Activated CD4-positive, alpha-beta T cell treated with anti-CD3 and anti-CD28 coated beads for 48 hours (primary cell): ENCODE measurements at regions not wholly inside any gene's neighbourhood (a gene's known extent, or its start where the extent isn't known, plus 50 kb on each side); places are given as distances from the start of the nearest gene placed in this dataset.
"Not testable (repeated sequence)": the region's sequence is repeated elsewhere in the genome, so short reads cannot be mapped to it uniquely, and the experiment has no call there.

Experiments
- DNase-seq: peaks from one replicate; pipeline ENCODE4 v3.0.0-alpha.2; 2020

DNA sequence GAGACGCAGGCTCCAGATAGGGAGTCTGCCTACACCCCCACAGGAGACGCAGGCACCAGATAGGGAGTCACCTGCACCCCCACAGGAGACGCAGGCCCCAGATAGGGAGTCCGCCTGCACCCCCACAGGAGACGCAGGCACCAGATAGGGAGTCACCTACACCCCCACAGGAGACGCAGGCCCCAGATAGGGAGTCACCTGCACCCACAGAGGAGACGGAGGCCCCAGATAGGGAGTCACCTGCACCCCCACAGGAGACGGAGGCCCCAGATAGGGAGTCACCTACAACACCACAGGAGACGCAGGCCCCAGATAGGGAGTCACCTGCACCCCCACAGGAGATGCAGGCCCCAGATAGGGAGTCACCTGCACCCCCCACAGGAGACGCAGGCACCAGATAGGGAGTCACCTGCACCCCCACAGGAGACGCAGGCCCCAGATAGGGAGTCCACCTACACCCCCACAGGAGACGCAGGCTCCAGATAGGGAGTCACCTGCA lies 77.2 kb upstream of the PPP2R2D start:
- DNase-seq = not testable (repeated sequence)

DNA sequence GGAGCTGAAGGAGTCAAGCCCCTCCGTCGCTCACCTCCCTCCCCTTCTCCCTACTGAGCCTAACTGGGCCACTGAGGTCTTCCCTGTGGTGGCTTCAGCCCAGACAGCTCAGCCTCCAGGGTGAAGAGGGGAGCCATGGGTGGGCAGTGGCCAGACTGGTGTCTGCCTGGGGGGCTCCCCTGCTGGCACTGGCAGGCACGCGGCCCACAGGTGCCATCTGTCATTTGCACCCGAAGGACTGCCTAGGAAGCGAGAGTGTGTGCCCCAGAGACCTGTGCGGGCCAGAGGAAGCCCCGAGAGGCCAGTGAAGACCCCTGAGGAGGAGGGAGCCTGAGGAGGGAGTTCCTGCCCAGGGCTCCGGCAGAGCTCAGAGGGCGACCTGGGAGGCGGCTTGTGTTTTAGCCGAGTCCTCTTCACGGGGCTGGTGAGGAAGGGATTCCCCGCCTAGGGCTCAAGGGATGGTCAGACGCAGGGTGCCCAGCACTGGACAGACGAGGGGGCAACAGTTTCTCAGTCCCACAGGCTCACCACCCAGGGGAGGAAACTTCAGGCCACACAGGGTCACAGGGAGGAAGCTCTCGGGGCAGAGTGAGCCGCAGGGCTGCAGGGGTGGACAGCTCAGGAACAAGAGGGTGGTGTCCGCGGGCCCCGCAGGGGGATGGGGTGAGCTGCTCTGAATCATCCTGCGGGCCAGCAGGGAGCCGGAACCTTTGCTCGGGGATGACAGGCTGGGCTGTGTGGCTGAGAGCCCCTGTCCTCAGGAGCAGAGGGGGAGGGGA lies 76.2 kb upstream of the PPP2R2D start:
- DNase-seq = no peak

DNA sequence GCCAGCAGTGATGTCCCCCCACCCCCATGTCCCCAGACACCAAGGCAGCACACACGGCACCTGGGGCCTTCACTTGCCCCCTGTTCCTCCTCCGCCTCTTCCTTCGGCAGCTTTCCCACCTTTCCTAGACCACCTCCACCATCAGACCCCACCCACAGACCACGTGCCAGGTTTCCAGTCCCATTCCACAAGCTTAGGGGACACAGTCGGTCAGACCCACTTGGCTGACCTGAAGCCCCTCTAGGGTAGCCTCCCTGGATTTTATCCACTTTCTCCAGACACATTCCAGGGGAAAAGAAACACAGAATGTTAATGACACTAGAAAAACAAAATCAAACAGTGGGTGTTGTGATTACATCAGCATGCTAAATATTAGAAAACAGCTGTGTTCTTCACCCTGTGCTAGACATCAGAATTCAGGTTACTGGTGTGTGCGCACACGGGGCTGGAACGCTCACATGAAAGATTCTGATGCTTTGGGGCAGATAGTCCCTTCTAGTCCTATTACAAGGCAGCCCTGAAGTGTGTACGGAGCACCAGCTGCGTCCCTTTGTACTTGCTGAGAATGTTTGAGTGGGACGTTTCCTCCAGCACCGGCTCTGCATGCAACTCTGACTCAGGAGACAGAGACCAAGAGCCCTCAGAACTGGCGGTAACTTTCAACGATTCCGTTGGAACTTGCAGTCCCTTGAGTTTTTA lies 75.5 kb upstream of the PPP2R2D start:
- no peak for DNase-seq

DNA sequence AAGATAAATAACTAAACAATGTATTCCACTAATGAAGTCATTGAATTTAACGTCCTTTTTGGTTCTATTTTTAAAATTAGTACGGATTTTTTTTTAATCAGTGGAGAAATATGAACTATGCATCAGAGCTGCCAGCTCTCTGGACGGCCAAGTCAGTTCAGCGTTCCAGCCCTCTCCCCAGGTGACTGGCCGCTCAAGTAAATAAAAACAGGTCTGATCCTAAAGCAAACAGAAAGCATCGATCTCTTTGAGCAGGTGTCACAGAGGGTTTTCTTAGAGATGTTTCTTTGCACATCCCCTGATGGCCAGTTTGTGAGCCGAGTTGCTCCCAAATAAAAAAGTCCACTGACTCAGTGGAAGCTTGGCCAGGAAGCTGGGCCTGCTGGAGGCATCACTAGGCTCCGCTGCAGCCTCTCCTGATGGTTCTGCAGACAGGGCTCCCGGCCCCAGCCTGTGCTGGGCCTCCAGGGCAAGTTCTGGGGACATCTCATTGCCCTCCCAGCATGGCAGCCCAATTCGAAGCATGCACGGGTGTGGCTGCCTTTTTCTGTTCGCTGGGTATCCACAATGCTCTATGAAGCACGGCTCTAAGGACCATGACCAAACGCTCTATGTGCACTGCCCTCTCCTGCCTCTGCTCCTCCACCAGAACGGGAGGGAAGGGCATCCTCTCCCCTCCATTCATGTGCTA lies 74.7 kb upstream of the PPP2R2D start:
- DNase-seq = no peak

DNA sequence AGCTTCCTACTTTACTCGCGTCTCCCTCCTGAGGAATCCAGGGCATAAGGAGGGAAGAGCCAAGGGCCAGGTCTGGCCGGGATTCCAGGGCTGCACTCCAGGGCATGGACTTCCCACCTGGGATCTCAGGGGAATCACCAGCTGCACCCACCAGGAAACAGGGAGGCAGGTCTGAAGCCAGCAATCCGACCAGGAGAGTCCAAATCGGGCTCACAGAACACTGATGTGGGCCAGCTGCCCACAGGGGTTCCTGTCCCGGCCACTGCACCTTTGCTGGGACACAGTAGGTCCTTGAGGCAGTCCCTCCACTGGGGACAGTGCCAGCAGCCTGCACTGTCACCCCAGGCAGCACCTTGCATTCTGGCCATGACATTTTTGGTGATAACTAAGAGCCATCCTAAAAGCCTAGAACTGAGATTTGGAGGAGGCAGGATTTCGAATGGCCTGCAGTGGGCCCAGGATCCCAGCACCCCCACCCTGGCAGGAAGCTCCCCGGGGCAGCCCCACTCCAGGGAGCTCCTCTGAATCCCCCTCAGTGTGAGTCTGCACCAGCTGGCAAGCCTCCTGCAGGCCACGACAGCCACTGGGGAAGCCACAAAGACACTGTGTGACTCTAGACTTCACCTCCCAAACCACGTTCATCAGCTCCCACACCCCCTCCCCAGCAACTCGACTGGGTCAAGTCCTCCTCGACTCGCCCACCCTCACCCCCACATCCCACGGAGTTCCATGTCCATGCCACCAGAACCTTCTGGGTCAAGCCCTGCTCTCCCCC lies 71.5 kb upstream of the PPP2R2D start:
- DNase-seq = no peak

DNA sequence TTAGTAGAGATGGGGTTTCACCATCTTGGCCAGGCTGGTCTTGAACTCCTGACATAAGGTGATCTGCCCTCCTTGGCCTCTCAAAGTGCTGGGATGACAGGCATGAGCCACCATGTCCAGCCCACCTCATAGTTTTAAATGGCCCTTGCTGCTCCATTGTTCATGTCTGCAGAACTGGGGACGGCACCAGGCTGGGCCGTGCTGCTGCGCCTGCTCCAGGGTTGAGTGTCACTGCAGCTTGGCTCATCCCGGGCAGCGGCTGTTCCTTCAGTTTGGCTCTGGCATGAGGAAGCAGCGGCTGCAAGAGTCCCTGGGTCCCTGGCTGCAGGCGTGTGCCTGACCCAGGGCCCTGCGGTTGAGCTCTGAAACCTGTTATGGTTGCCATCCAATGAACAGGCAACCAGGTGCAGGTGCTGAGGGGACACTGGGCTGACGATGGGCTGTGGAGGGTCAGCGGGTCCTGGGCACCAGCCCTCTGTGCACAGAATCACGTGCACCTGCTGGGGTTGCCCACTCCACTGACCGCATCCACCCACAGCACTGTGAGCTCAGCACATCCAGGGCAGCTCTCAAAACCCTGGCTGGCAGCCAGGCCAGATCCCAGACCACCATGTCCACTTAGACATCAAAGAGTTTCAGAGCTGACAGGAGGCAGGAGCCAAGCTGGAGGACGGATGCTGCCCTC lies 70.2 kb upstream of the PPP2R2D start:
- no peak for DNase-seq

DNA sequence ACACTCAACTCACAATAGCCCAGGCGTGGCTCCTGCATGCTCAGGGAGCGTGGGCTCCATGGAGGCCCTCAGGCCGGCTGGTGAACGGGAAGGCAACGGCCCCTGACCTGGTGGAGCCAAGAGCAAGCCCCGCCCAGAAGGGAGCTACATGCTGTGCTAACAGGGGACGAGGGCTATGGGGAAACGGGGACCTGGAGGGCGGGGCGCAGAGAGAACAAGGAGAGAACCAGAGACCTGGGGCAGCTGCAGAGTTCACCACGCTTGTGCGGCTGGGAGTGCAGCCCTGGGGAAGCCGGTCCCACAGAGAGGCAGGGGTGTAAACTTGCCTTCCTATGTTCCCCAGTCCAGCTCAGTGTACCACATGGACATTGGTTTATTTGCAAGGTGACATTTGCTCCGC lies 69.2 kb upstream of the PPP2R2D start:
- DNase-seq = no peak

DNA sequence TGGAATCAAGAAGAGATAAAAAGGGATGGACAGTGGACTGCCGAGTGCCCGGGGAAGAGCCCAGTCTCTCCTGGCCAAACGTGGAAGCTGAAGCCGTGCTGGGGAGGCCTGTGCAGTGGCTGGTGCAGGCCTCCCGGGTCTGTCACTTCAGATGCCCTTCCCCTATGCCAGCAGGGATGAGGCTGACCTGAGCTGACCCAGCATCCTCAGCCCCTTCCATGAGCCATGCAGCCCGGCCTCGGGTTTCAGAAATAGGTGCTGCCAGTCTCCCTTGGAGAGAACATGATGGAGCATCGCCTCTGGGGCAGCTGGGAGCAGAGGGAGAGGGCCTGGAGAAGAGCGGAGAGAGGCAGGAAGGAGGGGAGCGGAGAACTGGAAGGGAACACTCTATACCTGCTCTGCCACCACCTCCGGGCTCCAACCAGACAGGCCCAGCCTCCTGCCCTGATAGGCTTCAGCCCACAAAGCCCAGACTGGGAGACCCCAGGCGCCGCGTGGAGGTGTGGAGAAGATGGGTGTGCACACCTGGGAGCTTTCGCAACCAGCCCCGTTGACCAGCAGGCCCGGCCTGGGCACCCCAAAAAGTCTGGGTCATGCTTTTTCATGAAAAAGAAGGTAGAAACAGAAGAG lies 68.6 kb upstream of the PPP2R2D start:
- DNase-seq = no peak

DNA sequence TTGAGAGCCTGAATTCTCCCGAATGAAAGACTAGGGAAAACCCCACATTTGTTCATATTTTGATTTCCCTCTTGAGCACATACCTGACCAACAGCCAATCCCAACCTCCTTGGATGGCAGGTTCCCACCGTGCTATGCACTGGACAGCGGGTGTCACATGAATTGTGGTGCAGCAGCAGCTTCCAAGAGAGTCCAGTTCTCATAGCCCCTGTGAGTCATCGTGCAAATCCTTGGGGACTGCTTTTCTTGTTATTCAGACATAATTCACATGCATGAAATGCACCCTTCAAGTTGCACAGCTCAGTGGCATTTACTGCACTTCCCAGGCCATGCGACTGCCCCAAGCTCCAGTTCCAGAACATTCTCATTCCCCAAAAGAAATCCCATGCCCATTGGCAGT lies 67.8 kb upstream of the PPP2R2D start:
- DNase-seq = no peak

DNA sequence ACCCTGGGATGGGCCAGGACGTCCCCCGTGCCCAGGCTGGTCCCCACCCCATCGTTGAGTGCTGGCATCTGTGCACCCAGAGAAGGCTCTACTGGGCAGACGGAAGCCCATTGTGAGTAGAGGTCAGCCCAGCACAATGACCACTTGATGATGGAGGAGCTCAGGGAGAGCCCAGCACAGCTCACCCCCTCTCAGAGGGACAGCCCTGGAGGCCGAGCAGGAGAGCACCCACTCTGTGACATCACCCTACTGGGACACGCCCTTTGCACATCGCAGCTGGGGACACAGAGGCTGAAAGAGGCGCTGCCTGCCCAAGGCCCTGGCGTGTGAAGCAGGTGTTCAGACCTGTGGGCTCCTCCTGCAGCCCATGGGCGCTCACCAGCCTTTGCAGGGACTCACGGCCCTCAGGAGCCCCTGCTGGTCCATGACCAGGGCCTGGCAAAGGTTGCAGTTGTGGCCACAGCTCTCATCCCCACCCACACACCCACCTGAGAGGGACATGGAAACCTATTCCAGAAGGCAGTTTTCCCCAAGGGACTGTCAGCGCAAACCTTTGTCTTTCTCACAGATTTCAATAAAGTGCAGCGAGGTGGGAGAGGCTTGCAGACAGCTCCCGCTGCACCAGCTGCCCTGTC lies 67.2 kb upstream of the PPP2R2D start:
- no peak for DNase-seq

DNA sequence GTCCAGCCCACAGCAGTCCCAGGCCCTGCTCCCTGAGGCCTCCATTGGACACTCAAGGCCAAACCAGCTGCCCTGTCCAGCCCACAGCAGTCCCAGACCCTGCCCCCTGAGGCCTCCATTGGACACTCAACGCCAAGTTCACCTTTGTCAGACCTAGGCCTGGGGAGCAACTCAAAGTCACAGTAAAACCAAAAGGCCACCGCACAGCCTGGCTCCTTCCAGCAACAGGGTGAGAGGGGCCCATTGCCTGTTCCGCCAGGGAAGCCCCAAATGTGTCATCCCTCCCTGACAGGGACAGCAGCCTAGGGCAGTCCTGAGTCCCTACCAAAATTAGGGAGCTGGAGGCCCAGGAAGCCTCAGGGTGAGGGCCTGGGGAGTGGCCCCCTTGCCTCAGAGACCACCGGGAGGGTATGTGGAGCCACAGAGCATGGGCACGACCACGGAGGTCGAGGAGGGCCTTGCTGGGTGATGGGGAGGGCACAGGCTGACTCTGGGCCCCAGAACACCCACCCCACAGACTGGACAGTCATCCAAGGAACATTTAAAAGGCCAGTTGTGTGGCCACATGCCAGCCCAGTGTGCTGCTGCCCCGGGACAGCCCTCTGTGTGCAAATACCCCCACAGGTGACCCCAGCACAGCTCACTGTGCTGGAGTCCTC lies 66.5 kb upstream of the PPP2R2D start:
- DNase-seq = no peak

DNA sequence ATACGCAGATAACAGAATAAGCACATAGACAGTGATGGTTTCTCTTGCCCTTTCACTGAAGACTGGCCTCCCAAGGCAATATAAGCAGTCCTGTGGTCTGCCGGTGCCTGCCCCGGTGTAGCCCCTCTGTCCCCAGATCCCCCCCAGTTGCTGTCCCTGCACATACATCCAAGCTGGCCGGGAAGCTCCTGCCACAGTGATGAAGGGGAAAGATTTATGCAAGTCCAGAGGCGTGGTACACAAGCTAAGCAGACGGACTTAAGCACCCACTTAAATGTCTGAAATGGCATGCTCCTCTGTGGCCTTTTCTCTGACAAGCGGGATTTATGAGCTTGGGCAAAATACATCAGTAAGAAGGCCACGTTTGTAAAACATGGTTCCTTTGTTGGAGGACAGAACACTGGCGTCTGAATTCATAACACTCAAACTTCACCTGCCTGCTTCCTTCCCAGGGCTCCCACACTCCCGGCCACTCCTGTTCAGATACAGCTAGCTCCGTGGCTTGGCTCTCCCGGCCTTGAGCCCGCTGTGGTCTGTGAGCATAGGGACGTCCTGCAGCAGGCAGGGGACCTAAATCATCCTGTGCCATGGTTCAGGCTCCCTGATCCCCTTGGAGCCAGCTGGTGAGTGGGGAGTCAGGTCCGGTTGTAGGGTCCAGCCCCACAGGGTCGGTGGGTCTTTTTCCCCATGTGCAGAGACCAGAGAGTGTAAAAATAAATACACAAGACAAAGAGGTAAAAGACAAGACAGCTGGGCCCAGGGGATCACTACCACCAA lies 61.7 kb upstream of the PPP2R2D start:
- no peak for DNase-seq

DNA sequence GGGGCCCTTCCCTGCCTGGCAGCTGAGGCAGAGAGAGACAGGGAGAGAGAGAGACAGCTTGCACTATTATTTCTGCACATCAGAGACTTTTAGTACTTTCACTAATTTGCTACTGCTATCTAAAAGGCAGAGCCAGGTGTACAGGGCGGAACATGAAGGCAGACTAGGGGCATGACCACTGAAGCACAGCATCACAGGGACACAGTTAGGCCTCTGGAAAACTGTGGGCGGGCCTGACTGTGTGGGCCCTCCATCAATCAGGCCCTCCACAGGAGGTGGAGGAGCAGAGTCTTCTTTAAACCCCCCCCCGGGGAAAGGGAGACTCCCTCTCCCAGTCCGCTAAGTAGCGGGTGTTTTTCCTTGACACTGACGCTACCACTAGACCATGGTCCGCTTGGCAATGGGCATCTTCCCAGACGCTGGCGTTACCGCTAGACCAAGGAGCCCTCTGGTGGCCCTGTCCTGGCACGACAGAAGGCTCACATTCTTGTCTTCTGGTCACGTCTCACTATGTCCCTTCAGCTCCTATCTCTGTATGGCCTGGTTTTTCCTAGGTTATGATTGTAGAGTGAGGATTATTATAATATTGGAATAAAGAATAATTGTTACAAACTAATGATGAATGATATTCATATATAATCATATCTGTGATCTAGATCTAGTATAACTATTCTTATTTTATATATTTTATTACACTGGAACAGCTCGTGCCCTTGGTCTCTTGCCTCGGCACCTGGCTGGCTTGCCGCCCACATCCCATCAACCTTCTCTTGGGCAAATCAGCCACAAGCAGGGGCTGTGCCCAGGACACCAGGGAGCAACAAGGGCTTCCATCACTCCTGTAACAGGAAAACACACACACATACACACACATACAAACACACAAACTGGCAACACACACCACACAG lies 60.7 kb upstream of the PPP2R2D start:
- DNase-seq = not testable (repeated sequence)

DNA sequence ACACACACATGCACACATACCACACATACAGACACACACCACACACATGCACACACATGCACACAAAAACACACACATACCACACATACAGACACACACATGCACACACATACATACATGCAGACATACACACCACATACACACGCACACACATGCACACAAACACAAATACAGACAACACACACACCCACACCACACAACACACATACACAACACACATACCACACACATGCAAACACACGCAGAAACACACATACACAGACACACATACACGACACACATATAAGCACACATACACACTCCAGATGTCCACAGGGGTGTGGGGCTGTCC lies 60.1 kb upstream of the PPP2R2D start:
- no peak for DNase-seq

DNA sequence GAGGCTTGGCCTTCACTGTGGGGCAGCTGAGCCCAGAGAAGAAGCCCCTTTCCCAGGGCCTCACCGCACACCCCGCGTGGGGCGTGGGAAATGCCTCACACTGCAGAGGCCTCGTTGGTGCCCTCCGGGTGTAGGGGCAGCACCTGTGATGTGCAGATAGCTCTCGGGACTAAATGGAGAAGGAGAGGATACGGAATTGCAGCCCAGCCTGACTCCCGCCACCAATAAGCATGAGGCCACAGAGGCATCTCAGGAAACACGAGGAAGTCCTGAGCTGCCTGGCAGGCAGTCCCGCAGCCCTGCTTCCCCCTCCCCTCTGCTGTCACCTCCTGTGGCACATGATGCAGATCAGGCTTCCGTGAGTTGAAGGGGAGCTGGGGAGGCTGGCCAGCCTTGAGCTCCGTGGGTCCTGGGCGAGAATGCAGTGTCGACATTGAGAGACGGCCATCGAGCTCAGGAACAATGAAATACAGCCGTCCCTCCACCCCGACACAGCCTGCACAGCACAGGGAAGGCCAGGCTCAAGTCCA lies 59.6 kb upstream of the PPP2R2D start:
- no peak for DNase-seq

DNA sequence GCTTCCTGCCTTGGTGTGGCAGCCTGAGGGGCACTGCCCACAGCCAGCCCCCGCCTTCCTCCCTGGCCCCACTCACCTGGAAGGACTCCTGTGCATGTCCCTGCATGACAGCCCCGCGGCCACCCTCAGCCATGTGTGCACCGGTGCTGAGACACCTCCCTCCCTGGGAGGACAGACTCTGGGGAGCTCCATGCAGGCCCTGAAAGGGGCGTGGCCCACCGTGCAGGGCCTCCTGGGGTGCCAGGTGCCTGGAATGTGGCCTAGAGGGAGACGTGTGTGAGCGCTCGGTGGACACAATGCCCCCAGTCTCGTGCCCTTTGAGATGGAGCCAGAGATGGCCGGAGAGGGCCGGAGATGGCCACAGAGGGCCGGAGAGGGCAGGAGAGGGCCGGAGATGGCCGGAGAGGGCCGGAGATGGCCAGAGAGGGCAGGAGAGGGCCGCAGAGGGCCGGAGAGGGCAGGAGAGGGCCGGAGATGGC lies 59.1 kb upstream of the PPP2R2D start:
- no peak for DNase-seq

DNA sequence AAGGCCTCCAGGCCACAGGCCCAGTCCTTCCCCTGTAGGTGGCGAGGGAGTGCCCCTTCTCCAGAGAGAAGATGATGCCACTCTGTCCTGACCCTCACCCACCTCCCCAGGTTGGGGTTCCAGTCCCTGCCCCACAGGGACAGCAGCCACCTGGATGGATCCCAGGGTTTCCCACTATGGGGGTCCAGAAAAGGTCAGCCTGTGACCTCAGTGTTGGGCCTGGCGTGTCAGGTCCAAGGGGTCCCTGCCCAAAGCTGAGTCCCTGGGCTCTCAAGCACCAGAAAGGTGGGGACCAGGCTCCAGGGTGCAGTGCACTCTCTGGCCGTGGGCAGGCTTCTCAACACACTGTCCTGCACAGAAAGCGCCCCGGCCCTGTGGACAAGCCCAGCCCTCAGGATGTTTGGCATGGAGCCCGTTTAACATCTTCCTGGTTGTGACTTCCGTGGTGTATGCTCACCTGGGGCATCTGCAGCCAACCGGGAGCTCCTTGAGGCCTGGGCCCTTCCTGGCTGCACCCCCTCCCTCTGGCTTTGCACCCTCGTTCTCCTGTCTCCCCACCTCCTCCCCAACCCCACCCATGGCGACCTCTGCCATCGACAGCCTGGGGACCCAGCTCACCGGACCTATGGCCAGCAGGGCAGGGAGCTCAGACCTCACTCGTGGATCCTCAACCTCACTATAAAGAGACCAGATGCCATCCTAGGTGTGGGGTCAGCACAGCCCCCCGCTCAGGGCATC lies 58.3 kb upstream of the PPP2R2D start:
- no peak for DNase-seq

DNA sequence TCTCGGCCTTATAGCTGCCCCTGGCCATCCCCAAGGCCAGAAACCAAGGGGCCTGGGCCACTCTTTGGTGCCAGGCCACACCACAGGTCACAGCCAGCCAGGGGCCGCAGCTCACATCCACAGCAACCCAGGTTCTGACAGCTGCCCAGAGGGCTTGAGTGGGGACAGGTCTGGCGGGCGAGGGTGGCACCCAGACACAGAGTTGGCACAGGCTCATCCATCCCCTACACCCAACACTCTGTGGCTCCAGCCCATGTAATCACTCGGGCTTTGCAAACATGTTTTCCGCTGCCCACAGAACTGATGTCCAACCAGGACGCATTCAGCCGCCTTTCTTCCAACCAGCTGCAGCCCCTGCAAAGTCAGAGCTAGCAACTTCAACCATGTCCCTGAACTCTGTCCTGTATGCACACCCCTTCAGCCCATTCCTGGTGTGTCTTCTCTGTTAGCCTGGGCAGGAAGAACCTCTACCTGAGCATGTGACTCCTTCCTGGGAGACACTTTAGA lies 57.7 kb upstream of the PPP2R2D start:
- DNase-seq = no peak
